ENCODE measurements at regions not wholly inside any gene's neighbourhood (a gene's known extent, or its start where the extent isn't known, plus 50 kb on each side); places are given as distances from the start of the nearest gene placed in this dataset.

GRCh38 chr14:53881921-53882320, 74.7 kb downstream of the BMP4 start (continued):
- TF ChIP-seq JUNB (IDR thresholded peaks at IDR 0.05; ENCODE audit: unreplicated experiment) (no peak), CREB1 (CRISPR knock-in tag; IDR thresholded peaks at IDR 0.05; ENCODE audit: low read depth) (no peak), EZH2phosphoT487 (IDR thresholded peaks at IDR 0.05; ENCODE audit: unreplicated experiment) (no peak), ZNF114 (CRISPR knock-in tag; IDR thresholded peaks at IDR 0.05) (no peak)

- no peak overlapping the region for H3K27ac Mint-ChIP-seq
- Histone ChIP-seq H3K79me2 (replicated peaks; ENCODE audit: insufficient read depth) (no peaks in the 10 kb centered on the region), H3K4me1 (ENCODE audit: insufficient read depth) (no peaks in the 10 kb centered on the region), H3K4me3 (no peak overlapping the region), H3K27me3 (ENCODE audit: insufficient read depth) (no peaks in the 10 kb centered on the region), H3K4me2 (no peak overlapping the region), H2AFZ (no peak overlapping the region), H3F3A (replicated peaks; ENCODE audit: low read depth) (no peaks in the 10 kb centered on the region), H4K20me1 (replicated peaks; ENCODE audit: insufficient read depth) (no peaks in the 10 kb centered on the region), H3K36me3 (ENCODE audit: insufficient read depth) (no peaks in the 10 kb centered on the region), H3K27ac (ENCODE audit: low read depth) (no peak overlapping the region), H3K9me2 (ENCODE audit: insufficient read depth) (no peaks in the 10 kb centered on the region)
- H3K4me1 Mint-ChIP-seq: no peaks in the 10 kb centered on the region
- ATAC-seq (no peak), DNase-seq (ENCODE audit: low spot score) (no peak)
- no peak overlapping the region for H3K4me3 Mint-ChIP-seq
- no peaks in the 10 kb centered on the region for H3K27me3 Mint-ChIP-seq (ENCODE audit: insufficient read depth, low read depth, poor library complexity)
- H3K36me3 Mint-ChIP-seq (ENCODE audit: low read depth): no peaks in the 10 kb centered on the region
- H3K9me3 Mint-ChIP-seq: no peaks in the 10 kb centered on the region
- TF ChIP-seq POLR2AphosphoS5 (IDR thresholded peaks at IDR 0.05; ENCODE audit: low read depth) (no peak), JUNB (IDR thresholded peaks at IDR 0.05; ENCODE audit: unreplicated experiment) (no peak), ZNF114 (CRISPR knock-in tag; IDR thresholded peaks at IDR 0.05) (no peak), CREB1 (CRISPR knock-in tag; IDR thresholded peaks at IDR 0.05; ENCODE audit: low read depth) (no peak), EZH2 (IDR thresholded peaks at IDR 0.05; ENCODE audit: low read depth, unreplicated experiment) (no peak), EZH2phosphoT487 (IDR thresholded peaks at IDR 0.05; ENCODE audit: unreplicated experiment) (no peak), ZNF331 (CRISPR knock-in tag; IDR thresholded peaks at IDR 0.05; ENCODE audit: low read depth) (no peak), NANOG (IDR thresholded peaks at IDR 0.05; ENCODE audit: borderline replicate concordance) (no peak), REST (IDR thresholded peaks at IDR 0.05; ENCODE audit: unreplicated experiment) (no peak), ZNF462 (CRISPR knock-in tag; IDR thresholded peaks at IDR 0.05) (no peak), ETS1 (IDR thresholded peaks at IDR 0.05) (no peak), CTCF (conservative IDR thresholded peaks at IDR 0.05; ENCODE audit: low read depth in 2 of 2) (no peak)
These were observed 75.3 kb downstream of the BMP4 start for GRCh38 chr14:53881161-53881871.

Data from GM23338 (cell line).